Muscle of arm (tissue), 1 donor: ENCODE measurements at regions not wholly inside any gene's neighbourhood (a gene's known extent, or its start where the extent isn't known, plus 50 kb on each side); places are given as distances from the start of the nearest gene placed in this dataset.

ENCODE experiments used
- DNase-seq: peaks from one replicate; pipeline ENCODE4 v3.0.0-alpha.2; 2013

DNA sequence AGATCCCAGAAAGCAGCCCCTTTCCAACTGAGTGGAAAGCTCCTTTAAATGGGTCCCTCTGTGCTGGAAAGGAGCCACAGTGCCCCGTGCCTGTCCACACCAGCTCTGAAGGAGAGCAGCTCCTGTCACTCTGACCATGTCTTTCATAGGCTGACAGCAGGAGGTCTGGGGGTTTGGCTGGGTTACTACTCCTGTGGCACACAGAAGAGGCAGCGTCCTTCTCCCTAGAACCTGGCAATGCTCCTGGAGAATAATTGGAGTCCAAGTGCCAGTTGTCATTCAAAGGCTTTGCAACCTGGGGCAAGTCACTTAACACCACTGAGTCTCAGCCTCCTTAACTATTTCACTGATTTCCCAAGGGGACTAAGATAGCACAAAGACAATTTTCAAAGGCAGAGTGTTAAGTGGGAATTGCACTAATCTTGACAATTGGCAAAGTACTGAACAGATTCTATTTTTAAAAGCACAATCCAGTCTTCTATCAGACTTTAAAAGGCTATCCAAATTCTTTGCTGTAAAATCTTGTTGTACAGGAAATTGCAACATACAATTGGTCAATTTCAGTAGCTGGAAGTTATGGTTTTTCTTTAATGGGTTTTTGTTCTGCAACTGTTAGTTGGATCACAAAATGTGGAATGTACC, 457.2 kb downstream of the KIF16B start:
- no peak for DNase-seq

DNA sequence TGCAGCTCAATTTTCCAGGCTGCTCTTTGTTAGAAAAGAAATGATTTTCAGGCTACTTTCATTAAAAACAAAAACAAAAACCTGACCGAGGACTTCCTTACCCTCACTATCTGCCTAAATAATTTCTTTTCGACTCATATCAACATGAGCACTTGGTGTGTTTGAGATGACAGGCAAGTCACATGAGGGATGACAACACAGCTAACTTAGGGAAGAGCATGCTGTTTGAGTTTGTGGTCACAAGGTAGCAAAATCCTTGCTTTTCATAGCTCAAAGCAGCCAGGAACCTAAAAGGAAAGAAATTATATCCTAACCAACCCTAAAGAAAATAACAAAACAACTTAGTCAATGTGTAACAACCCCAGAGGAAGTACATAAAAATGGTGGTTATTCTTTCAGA, 459.5 kb downstream of the KIF16B start:
- no peak for DNase-seq

DNA sequence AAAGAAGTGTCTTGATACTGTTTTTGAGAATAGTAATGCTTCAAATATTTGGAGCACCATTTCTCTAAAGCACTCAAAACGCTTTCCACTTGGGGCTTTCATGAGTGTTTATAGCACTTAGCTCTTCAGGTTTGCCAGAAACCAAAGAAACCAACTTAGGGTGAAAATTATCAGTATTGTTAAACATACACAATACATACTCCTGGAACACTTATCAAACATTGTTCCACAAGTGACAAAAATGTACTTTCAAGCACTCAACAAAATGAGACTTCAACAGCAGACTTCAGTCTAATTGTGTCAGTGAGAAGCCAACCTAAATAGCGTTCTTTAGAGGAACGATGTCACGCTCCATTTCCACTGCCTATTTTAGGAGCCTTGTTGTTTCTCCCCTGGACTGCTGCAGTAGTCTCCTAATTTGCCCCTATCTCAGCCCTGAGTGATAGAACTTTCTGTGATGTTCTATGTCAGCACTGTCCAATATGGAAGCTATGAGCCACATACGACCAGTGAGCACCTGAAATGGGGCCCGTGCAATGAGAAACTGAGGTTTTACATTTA, 461.3 kb downstream of the KIF16B start:
- no peak for DNase-seq

DNA sequence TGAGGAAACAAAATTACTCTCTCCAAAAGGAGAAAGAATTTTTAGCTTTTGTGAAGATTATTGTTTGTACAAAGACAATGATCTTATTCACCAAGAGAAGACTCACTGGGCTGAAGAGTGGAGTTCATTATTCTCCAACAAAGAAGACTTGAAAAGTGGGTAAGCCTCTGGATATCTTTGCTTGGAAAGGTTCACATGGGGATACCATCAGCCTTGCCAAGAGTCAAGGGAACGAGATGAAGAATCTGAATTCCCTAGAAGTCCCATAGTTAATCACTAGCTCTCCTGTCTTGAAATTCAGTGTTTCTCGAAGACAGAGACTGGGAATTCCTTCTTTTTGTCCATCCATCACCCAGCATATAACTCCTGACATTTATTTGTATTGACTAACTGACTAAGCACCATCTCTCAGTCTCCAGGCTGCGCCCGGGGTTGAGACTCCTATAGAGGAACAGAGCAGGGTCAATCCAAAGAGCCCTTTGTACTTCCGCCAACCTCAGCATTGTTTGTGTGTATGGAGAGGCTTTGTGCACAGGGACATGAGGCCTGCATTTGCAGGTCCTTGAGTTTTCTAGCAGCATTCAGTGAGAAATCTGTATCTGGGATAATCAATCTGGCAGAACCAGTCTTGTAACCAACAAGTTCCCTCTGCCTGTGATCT, 461.9 kb downstream of the KIF16B start:
- DNase-seq, result no peak

DNA sequence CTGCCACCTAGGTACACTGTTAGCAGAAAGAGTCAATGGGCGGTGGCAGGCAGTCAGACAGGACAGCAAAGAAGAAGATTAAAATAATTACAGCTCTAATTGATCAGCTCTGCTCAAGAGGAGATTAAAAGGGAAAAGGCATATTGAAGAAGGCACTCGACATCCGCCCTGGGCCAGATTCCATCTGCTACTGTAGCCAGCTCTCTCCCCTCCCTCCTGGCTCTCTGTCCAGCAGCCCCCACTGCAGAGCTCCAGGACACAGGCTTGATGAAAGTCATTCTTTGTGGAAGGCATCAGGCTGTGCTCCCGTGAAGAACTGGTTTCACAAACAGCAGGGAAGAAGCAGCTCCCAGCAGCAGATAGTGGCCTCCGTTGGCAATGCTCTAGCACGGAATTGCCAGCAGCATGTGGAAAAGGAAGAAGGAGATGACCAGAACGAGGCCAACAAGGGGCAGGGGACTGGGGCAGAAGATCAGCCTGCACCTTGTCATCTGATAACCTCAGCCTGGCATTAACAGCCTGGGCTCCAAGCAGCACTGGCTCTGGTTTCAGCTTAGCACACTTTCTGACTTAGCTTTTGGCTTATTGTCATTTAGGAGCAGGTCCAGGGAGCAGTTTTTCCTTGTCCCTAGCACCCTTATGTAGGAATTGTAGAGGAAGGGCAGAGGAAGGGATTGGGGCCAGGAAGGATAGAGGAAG, 465.9 kb downstream of the KIF16B start:
- no peak for DNase-seq

DNA sequence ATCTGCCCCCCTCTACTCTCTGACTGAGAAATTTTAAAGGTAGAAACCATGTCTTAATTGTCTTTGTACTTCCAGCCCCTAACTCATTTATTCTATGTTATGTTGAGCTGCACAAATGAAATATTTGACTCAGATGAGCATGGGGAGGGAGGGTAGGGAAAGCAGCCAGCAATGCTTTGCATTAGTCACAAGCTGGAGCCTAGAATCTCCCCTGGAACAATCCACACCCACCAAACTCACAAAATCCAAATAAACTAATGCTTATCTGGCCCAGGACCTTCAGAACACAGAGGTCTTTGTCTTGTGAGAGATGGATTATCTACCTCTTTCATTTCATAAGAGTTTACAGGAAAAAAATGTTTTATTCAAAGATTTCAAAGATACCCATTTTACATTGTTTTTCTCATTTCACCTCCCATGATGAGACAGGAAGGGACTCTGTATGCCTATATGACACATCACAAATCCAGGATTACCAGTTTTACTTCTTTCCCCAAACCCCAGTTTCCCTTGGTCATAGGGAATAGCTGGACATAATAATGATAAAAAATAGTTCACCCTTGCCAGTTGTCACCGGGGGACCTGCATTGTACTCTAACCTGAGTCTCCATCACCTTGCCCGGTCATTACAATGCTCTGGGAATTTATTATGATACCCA, 466.9 kb downstream of the KIF16B start:
- no peak for DNase-seq

DNA sequence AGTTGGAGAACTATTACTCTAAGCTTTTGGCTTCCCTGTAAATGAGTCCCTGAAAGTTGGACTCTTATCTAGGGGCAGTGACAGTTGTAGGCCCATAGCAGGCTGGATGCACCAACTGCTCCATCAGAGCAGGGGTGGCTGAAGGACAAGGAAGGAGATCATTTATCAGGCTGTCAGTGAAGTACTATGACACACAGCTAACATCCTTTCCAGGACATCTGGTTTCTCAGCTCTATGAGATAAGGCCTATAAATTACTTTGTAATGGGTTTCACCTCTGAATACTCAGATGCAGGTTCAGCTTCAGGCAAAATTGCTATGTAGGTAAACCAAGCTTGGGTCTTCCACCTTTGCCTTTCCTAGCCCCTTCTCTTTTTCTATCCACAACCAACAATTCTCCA, 468.5 kb downstream of the KIF16B start:
- no peak for DNase-seq
